Gastrocnemius medialis (tissue), 4 donors: ENCODE measurements at regions not wholly inside any gene's neighbourhood (a gene's known extent, or its start where the extent isn't known, plus 50 kb on each side); places are given as distances from the start of the nearest gene placed in this dataset.

Experiments used
- ATAC-seq, 2 donors: fragments of 150-250 bp; one replicate each; pipeline ENCODE4 v1.9.1; 2016
- DNase-seq, 2 donors: peaks; one replicate each; pipeline ENCODE4 v3.0.0-alpha.2; 2019
- H3K27ac ChIP-seq, 4 donors: fragments of 200-600 bp; sonication (generic); 1 replicate in 1 of 4; 2 replicates in 3 of 4; pipeline ENCODE4 v1.5.1; 2016 to 2018; ENCODE audit warnings: mild to moderate bottlenecking in 2 of 4, moderate library complexity in 1 of 4
- H3K27me3 ChIP-seq, 3 donors: fragments of 200-600 bp; sonication (generic) in 2 of 3; 1 replicate in 1 of 3; 2 replicates in 2 of 3; pipeline versions ENCODE4 v1.5.1 to v1.6.0; 2016 to 2019; ENCODE audit warnings: mild to moderate bottlenecking in 1 of 3, moderate library complexity in 1 of 3
- H3K36me3 ChIP-seq, 2 donors: fragments of 200-600 bp; sonication (generic) in 1 of 2; one replicate each; pipeline ENCODE4 v1.5.1; 2017 to 2018
- H3K4me1 ChIP-seq, 2 donors: fragments of 200-600 bp; sonication (generic) in 1 of 2; one replicate each; pipeline ENCODE4 v1.5.1; 2016 to 2017; ENCODE audit warnings: mild to moderate bottlenecking in 2 of 2
- H3K4me3 ChIP-seq, 4 donors: fragments of 200-600 bp; sonication (generic) in 3 of 4; 1 replicate in 1 of 4; 2 replicates in 3 of 4; pipeline ENCODE4 v1.5.1; 2016 to 2019; ENCODE audit warnings: mild to moderate bottlenecking in 2 of 4
- H3K9me3 ChIP-seq, 3 donors: fragments of 200-600 bp; sonication (generic) in 2 of 3; 1 replicate in 1 of 3; 2 replicates in 2 of 3; pipeline ENCODE4 v1.5.1; 2016 to 2019
- POLR2A ChIP-seq, 2 donors: fragments of 450-650 bp; IDR thresholded peaks; one replicate each; pipeline ENCODE4 v1.6.1; 2017; ENCODE audit warnings: antibody characterized with exemption in 2 of 2, mild to moderate bottlenecking in 2 of 2, moderate library complexity in 2 of 2
- in situ Hi-C, 4 donors: fragments of 200-750 bp; cut with MboI; loops; one replicate each; pipeline versions ENCODE4 v1.15.0 to v1.8.0; 2017; ENCODE audit warnings: low sequenced_read_pairs in 4 of 4
- intact Hi-C: fragments of 100-400 bp; cut with DNase I; formaldehyde crosslinking; loops from one replicate; pipeline ENCODE4 v1.15.1; 2023; ENCODE audit warnings: low total_unique reads
- TF ChIP-seq, protein P1 (sequence below), 5 experiments: fragments of 450-650 bp in 3 of 5; fragments of 200-600 bp in 2 of 5; sonication (generic) in 2 of 5; IDR thresholded peaks in 4 of 5; conservative IDR thresholded peaks in 1 of 5; 1 replicate in 4 of 5; 2 replicates in 1 of 5; pipeline ENCODE4 v1.5.1; 2016 to 2019; ENCODE audit warnings: antibody characterized with exemption in 5 of 5, mild to moderate bottlenecking in 3 of 5, moderate library complexity in 3 of 5

DNA sequence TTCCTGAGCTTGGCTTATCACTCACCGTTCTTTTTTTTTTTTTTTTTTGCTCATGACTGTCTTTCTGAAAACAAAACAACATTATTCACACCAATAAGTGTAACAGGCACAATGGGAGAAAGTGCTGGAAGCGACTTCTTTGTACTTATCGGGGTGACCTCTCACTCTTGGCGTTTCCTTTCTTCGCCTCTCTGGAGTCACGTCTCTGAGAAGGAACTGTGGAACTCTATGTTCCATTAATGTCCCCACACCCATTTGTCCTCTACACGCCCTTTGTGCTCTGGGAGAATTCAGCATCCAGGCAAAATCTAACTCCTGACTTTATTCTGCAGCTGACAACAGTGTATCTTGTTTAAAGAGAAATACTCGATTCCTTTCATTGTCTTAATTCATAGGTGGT is 70.8 kb upstream of the FAM204A start:
- Histone ChIP-seq H3K36me3 (no peaks in the 10 kb centered on the region), H3K4me3 (no peak overlapping the region), H3K27ac (no peak overlapping the region), H3K4me1 (no peaks in the 10 kb centered on the region), H3K9me3 (no peaks in the 10 kb centered on the region), H3K27me3 (peaks cover 0 to 7% (median under 1%) of the 10 kb centered on the region in 3 donors)
- ATAC-seq (no peak), DNase-seq (no peak)
- intact Hi-C loops: no loop called here
- TF ChIP-seq POLR2A (IDR thresholded peaks at IDR 0.05): no peak
- TF ChIP-seq, protein P1, sequence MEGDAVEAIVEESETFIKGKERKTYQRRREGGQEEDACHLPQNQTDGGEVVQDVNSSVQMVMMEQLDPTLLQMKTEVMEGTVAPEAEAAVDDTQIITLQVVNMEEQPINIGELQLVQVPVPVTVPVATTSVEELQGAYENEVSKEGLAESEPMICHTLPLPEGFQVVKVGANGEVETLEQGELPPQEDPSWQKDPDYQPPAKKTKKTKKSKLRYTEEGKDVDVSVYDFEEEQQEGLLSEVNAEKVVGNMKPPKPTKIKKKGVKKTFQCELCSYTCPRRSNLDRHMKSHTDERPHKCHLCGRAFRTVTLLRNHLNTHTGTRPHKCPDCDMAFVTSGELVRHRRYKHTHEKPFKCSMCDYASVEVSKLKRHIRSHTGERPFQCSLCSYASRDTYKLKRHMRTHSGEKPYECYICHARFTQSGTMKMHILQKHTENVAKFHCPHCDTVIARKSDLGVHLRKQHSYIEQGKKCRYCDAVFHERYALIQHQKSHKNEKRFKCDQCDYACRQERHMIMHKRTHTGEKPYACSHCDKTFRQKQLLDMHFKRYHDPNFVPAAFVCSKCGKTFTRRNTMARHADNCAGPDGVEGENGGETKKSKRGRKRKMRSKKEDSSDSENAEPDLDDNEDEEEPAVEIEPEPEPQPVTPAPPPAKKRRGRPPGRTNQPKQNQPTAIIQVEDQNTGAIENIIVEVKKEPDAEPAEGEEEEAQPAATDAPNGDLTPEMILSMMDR (IDR thresholded peaks at IDR 0.05 in 4 of 5, conservative IDR thresholded peaks at IDR 0.05 in 1 of 5): no peak
- in situ Hi-C loops: no loop called here

DNA sequence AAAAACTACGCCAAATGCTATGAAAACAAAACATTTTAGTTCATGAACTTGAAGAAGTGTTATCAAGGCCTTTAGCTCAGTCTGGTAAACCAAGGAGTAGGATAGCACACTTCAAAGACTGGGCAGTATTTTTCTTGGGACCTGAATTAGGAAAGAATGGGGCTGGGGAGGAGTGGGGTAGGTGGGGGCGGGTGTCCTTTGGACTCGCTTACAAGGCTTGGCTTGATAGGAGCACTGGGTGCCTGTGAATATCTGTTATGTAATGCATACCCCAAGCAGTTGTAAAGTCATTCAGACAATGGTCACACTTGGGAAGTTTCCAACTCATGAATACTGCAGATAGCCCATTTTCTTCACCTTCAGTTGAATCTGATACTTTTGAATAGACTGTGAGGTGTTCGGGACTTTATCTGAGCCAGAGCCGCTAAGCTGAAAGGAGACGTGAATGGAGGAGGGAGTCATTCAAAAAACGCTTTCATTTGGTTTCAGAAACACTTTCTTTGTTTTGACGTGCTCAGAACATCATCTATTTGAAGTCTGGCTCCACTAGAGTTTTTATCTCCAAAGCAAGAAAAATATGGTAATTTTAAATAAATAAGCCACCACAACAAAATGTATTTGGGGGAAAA is 70.1 kb upstream of the FAM204A start:
- TF ChIP-seq, protein P1 (IDR thresholded peaks at IDR 0.05 in 4 of 5, conservative IDR thresholded peaks at IDR 0.05 in 1 of 5): no peak
- no peak for TF ChIP-seq POLR2A (IDR thresholded peaks at IDR 0.05)
- DNase-seq (no peak), ATAC-seq (no peak)
- no peaks in the 10 kb centered on the region for H3K9me3 ChIP-seq
- no peak overlapping the region for H3K27ac ChIP-seq
- intact Hi-C loops: no loop called here
- H3K4me3 ChIP-seq: no peak overlapping the region
- peaks cover 0 to 7% (median 0%) of the 10 kb centered on the region in 3 donors for H3K27me3 ChIP-seq
- H3K36me3 ChIP-seq: no peaks in the 10 kb centered on the region
- H3K4me1 ChIP-seq: no peaks in the 10 kb centered on the region
- in situ Hi-C loops: no loop called here

DNA sequence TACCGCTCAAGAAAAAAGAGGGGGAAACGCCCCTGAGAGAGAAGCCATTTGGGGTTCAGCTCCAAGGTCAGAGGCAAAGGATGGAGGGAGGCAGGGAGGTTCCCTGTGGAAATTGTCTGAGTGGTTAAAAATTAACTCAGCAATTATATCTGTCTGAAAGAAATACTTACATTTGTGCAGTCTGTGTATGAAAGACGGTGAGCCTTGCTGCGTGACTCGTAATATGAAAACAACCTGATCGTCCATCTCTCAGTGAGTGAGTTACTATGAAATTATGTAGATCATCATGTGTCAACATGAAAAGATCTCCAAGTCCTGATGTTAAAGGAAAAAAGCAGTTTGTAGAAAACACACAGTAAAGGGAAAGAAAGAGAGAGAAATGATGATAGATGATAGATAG is 67.2 kb upstream of the FAM204A start:
- Histone ChIP-seq H3K4me1 (no peaks in the 10 kb centered on the region), H3K27ac (no peak overlapping the region), H3K36me3 (no peaks in the 10 kb centered on the region), H3K27me3 (no peaks in the 10 kb centered on the region), H3K4me3 (no peak overlapping the region), H3K9me3 (no peaks in the 10 kb centered on the region)
- intact Hi-C loops: no loop called here
- in situ Hi-C loops: no loop called here
- no peak for ATAC-seq
- no peak for TF ChIP-seq POLR2A (IDR thresholded peaks at IDR 0.05)
- TF ChIP-seq, protein P1 (IDR thresholded peaks at IDR 0.05 in 4 of 5, conservative IDR thresholded peaks at IDR 0.05 in 1 of 5): no peak
- no peak for DNase-seq

DNA sequence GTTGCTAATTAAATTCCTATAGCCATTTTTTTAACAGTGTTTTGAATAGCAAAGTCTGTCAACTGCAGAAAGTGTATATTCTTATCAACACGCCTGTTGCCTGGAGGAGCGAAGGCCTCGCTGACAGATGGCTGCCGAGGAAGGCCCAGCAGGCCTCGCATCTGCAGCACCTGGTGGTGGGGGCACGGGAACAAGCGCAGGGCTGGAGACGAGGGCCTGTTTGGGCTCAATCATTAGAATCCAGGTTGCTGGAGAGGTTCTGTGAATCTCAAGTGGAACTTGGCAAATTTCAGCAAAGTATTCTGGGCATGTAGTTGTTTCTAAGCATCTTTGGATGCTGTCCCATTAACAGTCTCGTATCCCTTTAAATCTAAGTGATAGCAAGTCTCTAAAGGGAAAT is 66.1 kb upstream of the FAM204A start:
- Histone ChIP-seq H3K4me1 (no peaks in the 10 kb centered on the region), H3K27ac (no peak overlapping the region), H3K9me3 (no peaks in the 10 kb centered on the region), H3K27me3 (no peaks in the 10 kb centered on the region), H3K4me3 (no peak overlapping the region), H3K36me3 (no peaks in the 10 kb centered on the region)
- in situ Hi-C loops: no loop called here
- TF ChIP-seq POLR2A (IDR thresholded peaks at IDR 0.05): no peak
- TF ChIP-seq, protein P1 (IDR thresholded peaks at IDR 0.05 in 4 of 5, conservative IDR thresholded peaks at IDR 0.05 in 1 of 5): no peak
- DNase-seq (no peak), ATAC-seq (no peak)
- intact Hi-C loops: no loop called here

DNA sequence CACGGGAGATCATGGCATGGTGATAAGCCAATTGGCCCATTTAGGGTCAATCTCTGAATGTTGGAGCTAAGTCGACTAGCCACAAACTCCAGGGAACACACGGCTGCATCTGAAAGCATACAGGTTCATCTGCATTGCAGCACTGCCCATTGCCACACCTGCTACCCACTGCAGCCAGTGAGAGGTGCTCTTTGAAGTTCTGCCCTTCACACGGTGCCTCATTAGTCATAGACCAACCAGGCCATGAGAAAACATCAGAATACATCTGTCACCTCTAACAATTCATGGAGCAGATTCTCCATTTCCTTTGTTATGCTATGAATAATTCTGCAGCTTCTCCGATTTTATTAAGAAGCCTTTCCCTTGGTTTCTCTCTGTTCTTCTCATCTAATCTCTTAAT is 65.7 kb upstream of the FAM204A start:
- no peaks in the 10 kb centered on the region for H3K9me3 ChIP-seq
- no peak for DNase-seq
- no peaks in the 10 kb centered on the region for H3K4me1 ChIP-seq
- in situ Hi-C loops: no loop called here
- H3K27ac ChIP-seq: no peak overlapping the region
- H3K36me3 ChIP-seq: no peaks in the 10 kb centered on the region
- no peak for ATAC-seq
- no peak for TF ChIP-seq POLR2A (IDR thresholded peaks at IDR 0.05)
- TF ChIP-seq, protein P1 (IDR thresholded peaks at IDR 0.05 in 4 of 5, conservative IDR thresholded peaks at IDR 0.05 in 1 of 5): no peak
- no peak overlapping the region for H3K4me3 ChIP-seq
- intact Hi-C loops: no loop called here
- no peaks in the 10 kb centered on the region for H3K27me3 ChIP-seq
